GF-D8 (cell line): ENCODE measurements at regions not wholly inside any gene's neighbourhood (a gene's known extent, or its start where the extent isn't known, plus 50 kb on each side); places are given as distances from the start of the nearest gene placed in this dataset.
"Not testable (repeated sequence)": the region's sequence is repeated elsewhere in the genome, so short reads cannot be mapped to it uniquely, and the experiment has no call there.

Experiments
- DNase-seq: peaks from one replicate; lab custom pipeline; 2025; lab: John Stamatoyannopoulos, UW

GRCh38 chr14:87815121-87815520, 177.9 kb downstream of the GALC start:
- no peak for DNase-seq

GRCh38 chr14:87813686-87814085, 179.3 kb downstream of the GALC start:
- DNase-seq = no peak

- DNase-seq = no peak
These were observed 179.8 kb downstream of the GALC start for GRCh38 chr14:87813211-87813610.

- DNase-seq = no peak
These were observed 181.7 kb downstream of the GALC start for GRCh38 chr14:87811246-87811645.

- DNase-seq = no peak
These were observed 182.3 kb downstream of the GALC start for GRCh38 chr14:87810711-87811110.

GRCh38 chr14:87809261-87809660, 183.7 kb downstream of the GALC start:
- no peak for DNase-seq

- DNase-seq = no peak
These were observed 187.7 kb downstream of the GALC start for GRCh38 chr14:87805315-87805723.

- DNase-seq = no peak
These were observed 192.8 kb downstream of the GALC start for GRCh38 chr14:87800216-87800615.

- no peak for DNase-seq
These were observed 193.6 kb downstream of the GALC start for GRCh38 chr14:87799400-87799799.

- no peak for DNase-seq
These were observed 196.0 kb downstream of the GALC start for GRCh38 chr14:87797001-87797400.

- DNase-seq = no peak
These were observed 198.4 kb downstream of the GALC start for GRCh38 chr14:87794561-87794960.

- DNase-seq = no peak
These were observed 207.1 kb downstream of the GALC start for GRCh38 chr14:87785897-87786296.

GRCh38 chr14:87784386-87784785, 208.6 kb downstream of the GALC start:
- no peak for DNase-seq

- no peak for DNase-seq
These were observed 209.9 kb downstream of the GALC start for GRCh38 chr14:87783071-87783470.

GRCh38 chr14:87772854-87773253, 220.1 kb downstream of the GALC start:
- DNase-seq = no peak

- no peak for DNase-seq
These were observed 225.4 kb downstream of the GALC start for GRCh38 chr14:87767567-87767901.

GRCh38 chr14:87758876-87759275, 234.1 kb downstream of the GALC start:
- DNase-seq = no peak

- DNase-seq = no peak
These were observed 236.3 kb downstream of the GALC start for GRCh38 chr14:87756661-87757060.

GRCh38 chr14:87754520-87755223, 238.3 kb downstream of the GALC start:
- no peak for DNase-seq

- no peak for DNase-seq
These were observed 244.4 kb downstream of the GALC start for GRCh38 chr14:87748558-87748957.

- DNase-seq = no peak
These were observed 247.4 kb downstream of the GALC start for GRCh38 chr14:87745507-87746118.

GRCh38 chr14:87734577-87735360, 258.2 kb downstream of the GALC start:
- not testable (repeated sequence) for DNase-seq

- not testable (repeated sequence) for DNase-seq
These were observed 259.9 kb downstream of the GALC start for GRCh38 chr14:87733115-87733514.
